HUDEP-2 (cell line): ENCODE measurements at regions not wholly inside any gene's neighbourhood (a gene's known extent, or its start where the extent isn't known, plus 50 kb on each side); places are given as distances from the start of the nearest gene placed in this dataset.
"Not testable (repeated sequence)": the region's sequence is repeated elsewhere in the genome, so short reads cannot be mapped to it uniquely, and the experiment has no call there.

ENCODE experiments used
- DNase-seq, 76 experiments: peaks; one replicate each; lab custom pipeline; 2025; ENCODE audit not compliant: unreplicated experiment in 76 of 76; lab: John Stamatoyannopoulos, UW

GRCh38 chr6:15109338-15110090, 136.4 kb upstream of the JARID2 start:
- no peak for DNase-seq

DNA sequence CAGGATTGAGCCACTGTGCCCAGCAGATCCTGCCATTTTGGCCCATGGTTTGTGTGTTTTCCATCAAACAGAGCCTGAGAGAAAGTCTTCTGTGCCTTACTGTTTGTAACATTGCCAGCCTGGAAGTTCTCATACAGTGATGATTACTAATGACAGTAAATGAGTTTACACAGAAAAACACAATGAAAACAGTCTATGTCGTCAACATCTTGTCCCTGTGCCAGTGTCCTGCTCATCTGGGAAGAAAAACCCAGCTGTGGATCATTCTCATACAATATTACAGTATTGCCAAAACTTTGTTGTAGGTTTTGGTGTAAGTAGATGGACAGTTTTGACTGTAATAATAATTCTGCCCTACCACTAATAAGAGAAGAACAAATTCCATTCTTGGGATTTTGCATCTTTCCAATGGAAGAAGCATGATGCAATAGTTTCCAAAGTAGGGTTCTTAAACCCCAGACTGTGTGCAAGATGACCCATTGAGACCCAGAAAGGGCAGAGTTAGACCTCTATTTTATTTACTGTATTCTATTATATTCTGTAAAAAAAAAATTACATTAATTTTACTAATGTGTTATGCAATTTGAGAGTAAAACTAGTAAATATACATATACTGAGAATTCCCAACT, 135.0 kb upstream of the JARID2 start:
- no peak for DNase-seq

DNA sequence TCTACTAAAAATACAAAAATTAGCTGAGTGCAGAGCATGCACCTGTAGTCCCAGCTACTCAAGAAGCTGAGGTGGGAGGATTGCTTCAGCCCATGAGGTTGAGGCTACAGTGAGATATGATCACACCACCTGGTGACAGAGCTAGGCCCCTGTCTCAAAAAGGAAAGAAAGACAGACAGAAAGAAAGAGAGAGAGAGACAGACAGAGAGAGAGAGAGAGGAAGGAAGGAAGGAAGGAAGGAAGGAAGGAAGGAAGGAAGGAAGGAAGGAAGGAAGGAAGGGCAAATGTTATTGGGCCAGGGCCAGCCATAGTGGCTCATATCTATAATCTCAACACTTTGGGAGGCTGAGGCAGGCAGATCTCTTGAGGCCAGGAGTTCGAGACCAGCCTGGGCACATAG, 134.3 kb upstream of the JARID2 start:
- DNase-seq, result not testable (repeated sequence)

DNA sequence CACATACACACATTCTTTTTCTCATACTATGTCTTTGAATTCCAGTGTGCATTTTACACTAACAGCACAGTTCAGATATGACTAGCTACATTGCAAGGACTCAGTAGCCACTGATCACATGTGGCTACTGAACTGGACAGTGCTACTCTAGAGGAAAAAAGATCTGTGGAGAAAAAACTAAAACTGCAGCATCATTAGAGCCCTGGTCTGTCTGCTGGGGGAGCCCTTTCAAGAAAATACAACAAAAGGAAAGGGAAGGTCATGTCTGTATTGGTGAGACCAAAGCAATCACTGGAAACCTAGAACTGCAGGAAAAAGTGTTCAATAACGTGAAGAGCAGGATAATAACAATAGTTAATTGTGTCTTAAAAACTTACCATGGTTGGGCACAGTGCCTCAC, 132.3 kb upstream of the JARID2 start:
- peak in 2 of 76 experiments; percentile 25 to 38 for DNase-seq

DNA sequence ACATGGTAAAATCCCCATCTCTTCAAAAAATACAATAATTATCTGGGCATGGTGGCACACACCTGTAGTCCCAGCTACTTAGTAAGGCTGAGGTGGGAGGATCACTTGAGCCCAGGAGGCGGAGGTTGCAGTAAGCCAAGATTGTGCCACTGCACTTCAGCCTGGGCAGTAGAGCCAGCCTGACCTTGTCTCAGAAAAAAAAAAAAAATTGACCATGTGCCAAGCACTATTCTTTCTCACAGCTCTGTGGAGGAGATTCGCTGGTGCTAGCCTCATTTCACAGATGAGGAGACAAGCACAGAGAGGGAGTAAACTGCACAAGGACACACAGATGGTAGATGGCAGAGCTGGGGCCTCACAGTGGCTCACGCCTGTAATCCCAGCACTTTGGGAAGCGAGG, 131.8 kb upstream of the JARID2 start:
- peak in 31 of 76 experiments; percentile 13 to 75 (median 43) for DNase-seq

DNA sequence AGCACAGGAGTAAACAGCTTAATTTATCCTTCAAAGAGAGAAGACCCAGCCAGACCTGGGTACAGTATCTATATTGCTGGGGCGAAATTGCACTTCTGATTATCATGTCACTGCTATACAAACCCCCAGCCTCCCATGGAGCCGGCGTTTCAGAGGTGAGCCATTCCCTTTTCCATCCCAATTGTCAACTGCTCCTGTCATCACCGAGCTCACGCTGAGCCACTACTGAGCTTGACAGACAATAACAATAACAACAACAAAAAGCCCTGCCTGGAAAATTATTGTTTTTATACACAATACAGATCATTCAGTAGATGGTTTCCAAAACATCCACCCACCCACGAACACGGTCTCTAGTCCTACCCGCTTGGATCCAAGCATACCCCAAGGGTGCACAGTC, 129.0 kb upstream of the JARID2 start:
- DNase-seq, result no peak

- DNase-seq, result no peak
Observed at GRCh38 chr6:15121443-15121842, 124.4 kb upstream of the JARID2 start.

DNA sequence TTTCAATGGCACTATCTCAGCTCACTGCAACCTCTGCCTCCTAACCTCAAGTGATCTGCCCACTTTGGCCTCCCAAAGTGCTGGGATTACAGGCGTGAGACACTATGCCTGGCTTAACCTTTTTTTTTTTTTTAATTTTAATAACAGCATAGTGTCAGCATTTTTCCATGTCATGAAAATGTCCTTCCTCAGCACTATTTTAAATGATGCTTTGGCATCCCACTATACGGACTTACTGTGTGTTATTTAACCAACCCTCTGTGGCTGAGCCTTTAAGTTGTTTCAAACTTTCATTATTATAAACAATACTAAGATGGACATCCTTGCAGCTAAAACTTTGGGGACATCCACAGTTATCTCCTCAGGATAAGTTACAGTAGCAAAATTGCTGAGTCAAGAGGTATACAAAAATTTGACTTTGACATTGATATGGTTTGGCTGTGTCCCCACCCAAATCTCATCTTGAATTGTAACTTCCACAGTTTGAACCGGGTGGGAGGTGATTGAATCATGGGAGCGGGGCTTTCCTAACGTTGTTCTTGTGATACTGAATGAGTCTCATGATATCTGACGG, 123.8 kb upstream of the JARID2 start:
- no peak for DNase-seq

- DNase-seq, result no peak
Observed at GRCh38 chr6:15129887-15130286, 116.0 kb upstream of the JARID2 start.

GRCh38 chr6:15131234-15131633, 114.6 kb upstream of the JARID2 start:
- DNase-seq, result no peak

DNA sequence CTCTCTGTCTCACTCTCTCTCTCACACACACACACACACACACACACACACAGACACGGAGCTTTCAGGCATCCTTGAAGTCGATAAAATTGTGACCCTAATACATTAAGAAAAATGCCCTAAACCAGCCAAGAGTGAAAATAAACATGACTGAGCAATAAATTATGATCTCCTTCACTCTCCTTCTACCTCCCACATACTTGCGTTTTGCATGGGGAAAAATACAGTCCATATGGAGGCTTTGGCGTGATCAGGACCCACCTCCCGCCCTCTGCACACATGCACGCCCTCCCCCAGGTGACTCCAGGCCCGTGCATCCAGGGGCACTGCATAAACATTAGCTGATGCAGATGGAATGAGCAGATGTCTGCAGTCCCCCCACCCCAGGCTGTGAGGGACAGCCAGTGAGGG, 114.2 kb upstream of the JARID2 start:
- DNase-seq, result no peak

- no peak for DNase-seq
Observed at GRCh38 chr6:15132167-15132566, 113.7 kb upstream of the JARID2 start.

DNA sequence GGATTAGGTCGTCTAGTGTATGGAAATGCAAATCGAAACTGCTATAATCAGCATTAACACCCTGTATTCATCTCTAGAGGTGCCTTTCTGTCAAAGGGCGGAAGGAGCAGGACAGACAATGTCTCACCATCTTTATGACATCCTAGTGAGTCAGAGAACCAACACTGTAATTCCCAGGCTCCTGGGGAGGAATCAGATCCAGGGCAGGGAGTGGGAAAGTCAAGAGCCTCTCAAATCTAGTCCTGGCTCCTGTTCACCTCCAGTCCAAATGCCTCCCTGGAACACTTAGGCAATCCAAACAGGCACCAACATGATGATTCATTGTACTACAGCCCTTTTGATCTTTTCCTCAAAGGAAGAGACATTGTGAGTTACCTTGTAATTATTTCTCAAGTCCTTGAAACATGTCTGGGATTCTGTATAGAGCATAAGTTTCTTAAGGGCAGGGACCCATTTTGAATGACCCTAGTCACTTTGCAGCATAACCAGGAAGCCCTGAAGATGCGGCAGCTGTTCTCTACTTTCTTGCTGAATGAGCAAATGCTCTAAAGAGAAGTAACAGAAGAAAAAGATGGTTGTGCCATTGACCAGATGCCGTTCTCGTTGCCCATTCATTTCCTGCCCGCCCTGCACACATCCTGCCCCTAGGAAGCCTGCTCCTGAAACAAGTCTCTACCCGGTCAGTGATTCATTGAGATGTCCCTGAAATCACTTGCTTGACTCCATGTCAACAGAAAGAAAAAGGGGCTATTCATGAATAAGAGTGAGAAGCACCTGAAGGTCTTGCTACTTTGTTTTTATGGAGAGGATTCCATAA, 112.8 kb upstream of the JARID2 start:
- DNase-seq, result no peak

GRCh38 chr6:15137086-15137485, 108.8 kb upstream of the JARID2 start:
- DNase-seq, result no peak

GRCh38 chr6:15143086-15143485, 102.8 kb upstream of the JARID2 start:
- DNase-seq, result no peak

GRCh38 chr6:15143540-15143939, 102.3 kb upstream of the JARID2 start:
- DNase-seq, result no peak

GRCh38 chr6:15145821-15146220, 100.0 kb upstream of the JARID2 start:
- DNase-seq, result no peak

- DNase-seq, result no peak
Observed at GRCh38 chr6:15147827-15148226, 98.0 kb upstream of the JARID2 start.

DNA sequence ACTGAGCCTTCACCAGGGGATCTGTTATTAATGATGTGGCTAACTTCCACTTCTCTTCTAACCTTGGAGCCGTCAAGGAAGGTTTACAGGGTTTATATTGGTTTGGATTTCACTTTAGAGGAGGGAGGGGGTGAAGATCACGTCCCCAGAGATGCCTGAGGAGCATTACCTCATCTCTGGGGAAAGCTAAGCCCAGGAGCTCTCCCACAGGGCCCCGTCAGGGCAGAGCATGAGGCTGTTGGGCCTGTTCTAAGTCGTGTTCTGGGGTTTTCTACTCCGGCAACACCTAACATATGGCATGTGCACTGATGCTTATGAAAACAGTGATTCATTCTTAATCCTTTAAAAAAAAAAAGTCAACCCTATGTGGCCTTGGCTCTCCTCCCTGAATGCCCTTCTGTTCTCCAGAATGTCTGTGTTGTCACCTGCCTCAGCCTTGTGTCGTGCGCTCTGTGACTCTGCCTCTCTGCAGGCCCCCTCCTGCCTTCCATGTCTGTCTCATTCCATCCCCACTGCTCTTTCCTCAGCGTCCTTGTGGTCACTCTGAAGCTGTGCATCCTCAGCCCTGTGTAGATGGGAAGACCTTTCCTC, 97.4 kb upstream of the JARID2 start:
- DNase-seq, result no peak

DNA sequence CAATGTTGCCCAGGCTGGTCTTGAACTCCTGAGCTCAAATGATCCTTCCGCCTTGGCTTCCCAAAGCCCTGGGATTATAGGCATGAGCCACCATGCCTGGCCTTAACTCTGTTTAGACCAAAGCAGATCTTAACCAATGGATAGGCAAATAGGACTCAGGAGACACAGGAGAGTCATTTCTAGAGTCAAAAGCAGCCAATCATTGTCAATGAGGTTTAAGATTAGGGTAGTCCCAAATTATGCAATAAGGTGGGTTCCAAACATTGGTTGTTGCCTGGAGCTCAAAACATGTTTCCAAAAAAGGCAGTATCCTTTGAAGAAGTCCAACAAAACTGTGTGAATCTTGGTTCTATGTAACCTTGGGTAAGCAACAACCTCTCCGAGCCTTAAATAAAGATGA, 95.7 kb upstream of the JARID2 start:
- no peak for DNase-seq

GRCh38 chr6:15152700-15153099, 93.2 kb upstream of the JARID2 start:
- DNase-seq, result no peak
